OCI-LY1 (cell line): ENCODE measurements at regions not wholly inside any gene's neighbourhood (a gene's known extent, or its start where the extent isn't known, plus 50 kb on each side); places are given as distances from the start of the nearest gene placed in this dataset.

ENCODE experiments used
- H2AFZ ChIP-seq: fragments of 200-600 bp; sonication (generic), shearing (Covaris generic); 2 replicates; pipeline ENCODE4 v1.6.0; 2014; ENCODE audit warnings: antibody characterized with exemption, mild to moderate bottlenecking, low read length
- H3F3A ChIP-seq: fragments of 200-600 bp; sonication (generic), shearing (Covaris generic); 2 replicates; pipeline ENCODE4 v1.6.0; 2014; ENCODE audit warnings: mild to moderate bottlenecking, antibody characterized with exemption, low read length, moderate library complexity; ENCODE audit not compliant: insufficient read depth
- H3K27ac ChIP-seq: fragments of 200-600 bp; sonication (generic); 2 replicates; pipeline ENCODE4 v1.5.1; 2014; ENCODE audit warnings: low read length, mixed run types, mild to moderate bottlenecking, low read depth; ENCODE audit not compliant: poor library complexity, severe bottlenecking
- H3K27me3 ChIP-seq: fragments of 200-600 bp; sonication (generic); 2 replicates; pipeline ENCODE4 v1.6.0; 2014; ENCODE audit warnings: antibody characterized with exemption, mild to moderate bottlenecking, low read length, moderate library complexity; ENCODE audit not compliant: insufficient read depth
- H3K36me3 ChIP-seq: fragments of 200-600 bp; sonication (generic); 2 replicates; pipeline ENCODE4 v1.6.1; 2014; ENCODE audit warnings: mild to moderate bottlenecking, antibody characterized with exemption, low read length, moderate library complexity, mixed read lengths; ENCODE audit not compliant: insufficient read depth
- H3K4me1 ChIP-seq: fragments of 200-600 bp; sonication (generic); 2 replicates; pipeline ENCODE4 v1.5.1; 2014; ENCODE audit warnings: mild to moderate bottlenecking, low read length, moderate library complexity; ENCODE audit not compliant: insufficient read depth, severe bottlenecking
- H3K4me2 ChIP-seq: fragments of 200-600 bp; sonication (generic), shearing (Covaris generic); 2 replicates; pipeline ENCODE4 v1.6.1; 2014; ENCODE audit warnings: low read length
- H3K4me3 ChIP-seq: fragments of 200-600 bp; sonication (generic); 2 replicates; pipeline ENCODE4 v1.5.1; 2014; ENCODE audit warnings: low read length, low read depth, mild to moderate bottlenecking, mixed read lengths; ENCODE audit not compliant: poor library complexity, severe bottlenecking
- H3K79me2 ChIP-seq: fragments of 200-600 bp; shearing (Covaris generic); 2 replicates; pipeline ENCODE4 v1.6.1; 2016; ENCODE audit warnings: mixed run types, low read length, mixed read lengths; ENCODE audit not compliant: insufficient read depth
- H3K9ac ChIP-seq: fragments of 200-600 bp; sonication (generic), shearing (Covaris generic); 2 replicates; pipeline ENCODE4 v1.6.1; 2014; ENCODE audit warnings: mild to moderate bottlenecking, low read length, mixed read lengths
- H3K9me2 ChIP-seq: fragments of 200-600 bp; sonication (generic), shearing (Covaris generic); 2 replicates; pipeline ENCODE4 v1.6.1; 2014; ENCODE audit warnings: low read depth, mild to moderate bottlenecking, low read length, mixed read lengths
- H3K9me3 ChIP-seq: fragments of 200-600 bp; shearing (Covaris generic); 2 replicates; pipeline ENCODE4 v1.6.1; 2014; ENCODE audit warnings: low read length, mixed read lengths
- H4K20me1 ChIP-seq: fragments of 200-600 bp; sonication (generic), shearing (Covaris generic); 2 replicates; pipeline ENCODE4 v1.6.0; 2016; ENCODE audit warnings: mild to moderate bottlenecking, low read length; ENCODE audit not compliant: insufficient read depth
- CTCF ChIP-seq: fragments of 200-600 bp; sonication (generic), shearing (Covaris generic); IDR thresholded peaks from 2 replicates; pipeline ENCODE4 v1.5.1; 2017; ENCODE audit warnings: mild to moderate bottlenecking, antibody characterized with exemption, low read length, moderate library complexity, mixed read lengths
- EZH2 ChIP-seq: fragments of 200-600 bp; sonication (generic), shearing (Covaris generic); IDR thresholded peaks from 2 replicates; pipeline ENCODE4 v1.8.0; 2017; ENCODE audit warnings: borderline replicate concordance, mixed run types, mild to moderate bottlenecking, antibody characterized with exemption, low read length, moderate library complexity, mixed read lengths

- no peak overlapping the region for H3K4me3 ChIP-seq
- H3K36me3 ChIP-seq = no peaks in the 10 kb centered on the region; the same call in 1 of the 2 replicates
- no peak overlapping the region for H3K27ac ChIP-seq
- H3K9me3 ChIP-seq = no peaks in the 10 kb centered on the region
- TF ChIP-seq CTCF = no peak
- no peak for TF ChIP-seq EZH2
- H3K79me2 ChIP-seq = no peaks in the 10 kb centered on the region
- no peaks in the 10 kb centered on the region for H3F3A ChIP-seq
- no peak overlapping the region for H3K9ac ChIP-seq
- H3K4me2 ChIP-seq = no peak overlapping the region
- no peaks in the 10 kb centered on the region for H3K9me2 ChIP-seq
- H3K27me3 ChIP-seq = no peaks in the 10 kb centered on the region
- no peak overlapping the region for H2AFZ ChIP-seq
- H4K20me1 ChIP-seq = no peaks in the 10 kb centered on the region
- no peaks in the 10 kb centered on the region for H3K4me1 ChIP-seq
These were observed 73.4 kb upstream of the NDUFV2 start for GRCh38 chr18:9029131-9029530.

DNA sequence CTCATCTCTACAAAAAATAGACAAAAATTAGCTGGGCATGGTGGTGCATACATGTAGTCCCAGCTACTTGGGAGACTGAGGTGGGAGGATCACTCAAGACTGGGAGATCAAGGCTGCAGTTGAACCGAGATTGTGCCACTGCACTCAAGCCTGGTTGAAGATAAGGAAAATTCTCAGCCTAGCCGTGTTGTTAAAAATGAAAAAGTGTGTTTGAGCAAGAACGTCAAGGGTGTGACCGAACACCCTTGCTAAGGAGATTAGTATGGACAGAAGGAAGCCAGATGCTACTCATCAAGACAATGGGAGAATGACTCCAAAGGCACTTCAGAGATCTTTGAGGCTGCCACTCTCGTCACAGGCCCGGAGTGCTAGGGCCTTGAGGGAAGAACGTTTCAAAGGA is 70.0 kb upstream of the NDUFV2 start:
- Histone ChIP-seq H3K9me2 (no peaks in the 10 kb centered on the region), H3K4me3 (no peak overlapping the region), H2AFZ (no peak overlapping the region), H3K79me2 (no peaks in the 10 kb centered on the region), H3K9me3 (no peaks in the 10 kb centered on the region), H3K27ac (no peak overlapping the region), H3K4me1 (no peaks in the 10 kb centered on the region), H3K4me2 (no peak overlapping the region), H3F3A (no peaks in the 10 kb centered on the region), H3K27me3 (no peaks in the 10 kb centered on the region), H4K20me1 (no peaks in the 10 kb centered on the region), H3K36me3 (no peaks in the 10 kb centered on the region; the same call in 1 of the 2 replicates), H3K9ac (no peak overlapping the region)
- TF ChIP-seq CTCF (no peak), EZH2 (no peak)

DNA sequence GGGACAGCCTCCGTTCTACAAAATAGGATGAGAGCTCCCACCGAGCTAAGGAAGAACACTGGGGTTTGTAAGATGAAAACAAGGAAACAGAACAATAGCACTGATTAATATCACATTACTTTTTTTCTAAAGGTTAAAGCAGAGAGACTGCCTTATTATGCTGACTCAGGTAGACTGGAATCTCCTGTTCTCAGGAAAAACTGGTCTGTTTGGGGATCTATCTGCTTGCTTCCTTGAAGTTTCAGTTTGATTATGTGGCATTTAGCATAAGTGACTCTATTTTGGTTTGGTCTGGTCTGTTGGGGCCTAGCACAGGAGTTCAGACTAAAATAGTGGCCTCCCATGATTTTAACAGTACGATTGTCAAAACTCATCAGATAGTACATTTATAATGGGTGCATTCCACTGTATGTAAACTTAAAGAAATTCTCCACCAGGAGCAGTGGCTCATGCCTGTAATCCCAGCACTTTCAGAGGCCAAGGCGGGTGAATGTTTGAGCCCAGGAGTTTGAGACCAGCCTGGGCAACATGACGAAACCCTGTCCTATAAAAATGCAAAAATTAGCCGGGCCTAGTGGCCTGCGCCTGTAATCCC is 64.1 kb upstream of the NDUFV2 start:
- Histone ChIP-seq H3K27ac (no peak overlapping the region), H3K4me3 (no peak overlapping the region), H2AFZ (no peak overlapping the region), H3K4me2 (no peak overlapping the region), H3K36me3 (no peaks in the 10 kb centered on the region), H3K9me2 (no peaks in the 10 kb centered on the region), H3K79me2 (no peaks in the 10 kb centered on the region), H3K27me3 (no peaks in the 10 kb centered on the region), H3K9me3 (no peaks in the 10 kb centered on the region), H3K9ac (no peak overlapping the region), H3K4me1 (no peaks in the 10 kb centered on the region), H4K20me1 (no peaks in the 10 kb centered on the region), H3F3A (no peaks in the 10 kb centered on the region)
- no peak for TF ChIP-seq CTCF
- TF ChIP-seq EZH2 = no peak
